ENCODE measurements at regions not wholly inside any gene's neighbourhood (a gene's known extent, or its start where the extent isn't known, plus 50 kb on each side); places are given as distances from the start of the nearest gene placed in this dataset.

GRCh38 chr4:125365731-125366130 is 51.0 kb downstream of the FAT4 start:
- no peak for DNase-seq

- DNase-seq = no peak
Observed at GRCh38 chr4:125368146-125368545, 53.4 kb downstream of the FAT4 start.

GRCh38 chr4:125368671-125369081 is 53.9 kb downstream of the FAT4 start:
- no peak for DNase-seq

GRCh38 chr4:125369098-125369497 is 54.3 kb downstream of the FAT4 start:
- no peak for DNase-seq

- DNase-seq = no peak
Observed at GRCh38 chr4:125370478-125370877, 55.7 kb downstream of the FAT4 start.

GRCh38 chr4:125382995-125383394 is 68.2 kb downstream of the FAT4 start:
- no peak for DNase-seq

GRCh38 chr4:125387770-125388169 is 73.0 kb downstream of the FAT4 start:
- no peak for DNase-seq

GRCh38 chr4:125388613-125389012 is 73.9 kb downstream of the FAT4 start:
- DNase-seq = no peak

- no peak for DNase-seq
Observed at GRCh38 chr4:125389713-125390112, 75.0 kb downstream of the FAT4 start.

GRCh38 chr4:125390126-125390525 is 75.4 kb downstream of the FAT4 start:
- no peak for DNase-seq

GRCh38 chr4:125390727-125391126 is 76.0 kb downstream of the FAT4 start:
- DNase-seq = no peak

GRCh38 chr4:125392694-125393093 is 77.9 kb downstream of the FAT4 start:
- DNase-seq = no peak

GRCh38 chr4:125393825-125394224 is 79.1 kb downstream of the FAT4 start:
- no peak for DNase-seq

GRCh38 chr4:125397226-125397625 is 82.5 kb downstream of the FAT4 start:
- DNase-seq = no peak

GRCh38 chr4:125398263-125399002 is 83.7 kb downstream of the FAT4 start:
- no peak for DNase-seq

- DNase-seq = no peak
Observed at GRCh38 chr4:125400756-125401155, 86.0 kb downstream of the FAT4 start.

GRCh38 chr4:125401784-125402183 is 87.0 kb downstream of the FAT4 start:
- DNase-seq = no peak

- no peak for DNase-seq
Observed at GRCh38 chr4:125420526-125420925, 105.8 kb downstream of the FAT4 start.

- DNase-seq = no peak
Observed at GRCh38 chr4:125421547-125421946, 106.8 kb downstream of the FAT4 start.

- DNase-seq = no peak
Observed at GRCh38 chr4:125423124-125423523, 108.4 kb downstream of the FAT4 start.

GRCh38 chr4:125428832-125429231 is 114.1 kb downstream of the FAT4 start:
- DNase-seq = no peak

GRCh38 chr4:125430086-125430485 is 115.3 kb downstream of the FAT4 start:
- no peak for DNase-seq

GRCh38 chr4:125432078-125432477 is 117.3 kb downstream of the FAT4 start:
- DNase-seq = no peak

- DNase-seq = no peak
Observed at GRCh38 chr4:125433453-125433852, 118.7 kb downstream of the FAT4 start.

- DNase-seq = no peak
Observed at GRCh38 chr4:125434136-125434535, 119.4 kb downstream of the FAT4 start.

Data from 8988T (cell line).